ENCODE measurements at regions not wholly inside any gene's neighbourhood (a gene's known extent, or its start where the extent isn't known, plus 50 kb on each side); places are given as distances from the start of the nearest gene placed in this dataset.

- in situ Hi-C loops (cut with HindIII; ENCODE audit: low sequenced_read_pairs), result no loop called here
Observed at GRCh38 chr2:158732573-158733429, 62.3 kb upstream of the DAPL1 start.

DNA sequence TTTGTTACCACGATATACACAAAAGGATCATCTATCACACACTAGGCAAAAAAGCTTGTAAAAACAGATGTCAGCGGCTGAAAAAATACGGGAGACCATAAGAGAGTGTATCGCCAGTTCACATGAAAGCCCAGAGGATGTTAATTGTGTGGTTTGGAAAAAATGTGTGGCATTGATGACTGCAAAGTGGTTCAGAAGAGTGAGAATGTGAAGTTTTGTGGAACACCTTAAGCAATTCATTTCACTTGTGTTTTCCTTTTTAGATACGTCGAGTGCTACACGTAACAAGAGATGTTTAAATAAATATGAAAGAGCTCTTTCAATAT, 61.7 kb upstream of the DAPL1 start:
- in situ Hi-C loops (cut with HindIII; ENCODE audit: low sequenced_read_pairs), result no loop called here

GRCh38 chr2:158734442-158734841, 60.7 kb upstream of the DAPL1 start:
- in situ Hi-C loops (cut with HindIII; ENCODE audit: low sequenced_read_pairs), result no loop called here

GRCh38 chr2:158735822-158736580, 59.1 kb upstream of the DAPL1 start:
- in situ Hi-C loops (cut with HindIII; ENCODE audit: low sequenced_read_pairs), result no loop called here

- in situ Hi-C loops (cut with HindIII; ENCODE audit: low sequenced_read_pairs), result no loop called here
Observed at GRCh38 chr2:158738363-158738762, 56.8 kb upstream of the DAPL1 start.

DNA sequence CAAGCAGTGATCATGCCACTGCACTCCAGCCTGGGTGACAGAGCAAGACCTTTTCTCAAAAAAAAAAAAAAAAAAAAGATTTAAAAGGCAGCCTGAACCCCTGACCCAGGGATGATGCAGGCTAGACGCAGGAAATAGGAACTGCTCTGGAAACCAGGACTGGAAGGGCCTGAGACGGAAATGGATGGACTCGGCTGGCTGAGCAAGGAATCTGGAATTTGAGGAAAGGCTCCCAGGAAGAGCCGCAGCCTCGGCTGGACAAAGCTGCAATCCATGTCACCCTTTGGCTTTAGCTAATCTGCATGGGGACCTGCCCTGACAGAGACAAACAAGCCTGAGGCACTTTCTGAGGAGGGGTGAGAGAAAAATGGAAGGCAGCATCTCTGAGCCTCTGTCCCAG, 55.0 kb upstream of the DAPL1 start:
- in situ Hi-C loops (cut with HindIII; ENCODE audit: low sequenced_read_pairs), result loop anchor here (5.0 kb wide), 1 partner anchor 48 kb away; no protein-coding TSS in a partner anchor

GRCh38 chr2:158740621-158741020, 54.5 kb upstream of the DAPL1 start:
- in situ Hi-C loops (cut with HindIII; ENCODE audit: low sequenced_read_pairs), result loop anchor here (5.0 kb wide), 1 partner anchor 48 kb away; no protein-coding TSS in a partner anchor

- in situ Hi-C loops (cut with HindIII; ENCODE audit: low sequenced_read_pairs), result loop anchor here (5.0 kb wide), 1 partner anchor 49 kb away; no protein-coding TSS in a partner anchor
Observed at GRCh38 chr2:158741625-158742024, 53.5 kb upstream of the DAPL1 start.

- in situ Hi-C loops (cut with HindIII; ENCODE audit: low sequenced_read_pairs), result loop anchor here (5.0 kb wide), 1 partner anchor 50 kb away; no protein-coding TSS in a partner anchor
Observed at GRCh38 chr2:158742536-158742935, 52.6 kb upstream of the DAPL1 start.

GRCh38 chr2:158743466-158743865, 51.7 kb upstream of the DAPL1 start:
- in situ Hi-C loops (cut with HindIII; ENCODE audit: low sequenced_read_pairs), result loop anchor here (5.0 kb wide), 1 partner anchor 51 kb away; no protein-coding TSS in a partner anchor

- in situ Hi-C loops (cut with HindIII; ENCODE audit: low sequenced_read_pairs), result loop anchor here (5.0 kb wide), 1 partner anchor 52 kb away; no protein-coding TSS in a partner anchor
Observed at GRCh38 chr2:158743879-158744278, 51.2 kb upstream of the DAPL1 start.

- in situ Hi-C loops (cut with HindIII; ENCODE audit: low sequenced_read_pairs), result loop anchor here (5.0 kb wide), 1 partner anchor 98 kb away; no protein-coding TSS in a partner anchor
Observed at GRCh38 chr2:158745067-158745865, 49.9 kb upstream of the DAPL1 start.

Measured in endothelial cell of hepatic sinusoid (primary cell).